ENCODE measurements at regions not wholly inside any gene's neighbourhood (a gene's known extent, or its start where the extent isn't known, plus 50 kb on each side); places are given as distances from the start of the nearest gene placed in this dataset.

GRCh38 chr6:87837444-87837843 lies 135.4 kb upstream of the AKIRIN2 start:
- TF ChIP-seq CTCF (conservative IDR thresholded peaks at IDR 0.05 in 1 of 2, IDR thresholded peaks at IDR 0.05 in 1 of 2; ENCODE audit: low read depth in 1 of 2, low read length in 2 of 2) (no peak), EZH2 (IDR thresholded peaks at IDR 0.05; ENCODE audit: low read length, missing control alignments) (no peak)
